Spleen (tissue), 11 donors: ENCODE measurements at regions not wholly inside any gene's neighbourhood (a gene's known extent, or its start where the extent isn't known, plus 50 kb on each side); places are given as distances from the start of the nearest gene placed in this dataset.

Experiments
- DNase-seq: peaks from one replicate; pipeline ENCODE4 v3.0.0-alpha.2; 2020
- H3K27ac ChIP-seq, 8 donors: fragments of 200-600 bp; sonication (generic) in 7 of 8; 1 replicate in 4 of 8; 2 replicates in 4 of 8; pipeline versions ENCODE4 v1.5.0 to v1.8.0; 2016 to 2021; ENCODE audit warnings: inconsistent platforms in 4 of 8, mild to moderate bottlenecking in 4 of 8, moderate library complexity in 1 of 8
- H3K27me3 ChIP-seq, 7 donors: fragments of 200-600 bp; sonication (generic) in 6 of 7; replicated peaks in 1 of 7; 1 replicate in 4 of 7; 2 replicates in 3 of 7; pipeline versions ENCODE4 v1.5.0 to v1.8.0; 2016 to 2021; ENCODE audit warnings: inconsistent platforms in 3 of 7, mild to moderate bottlenecking in 1 of 7
- H3K36me3 ChIP-seq, 6 donors: fragments of 200-600 bp; sonication (generic) in 5 of 6; 1 replicate in 4 of 6; 2 replicates in 2 of 6; pipeline versions ENCODE4 v1.5.0 to v1.8.0; 2016 to 2021; ENCODE audit warnings: inconsistent platforms in 2 of 6
- H3K4me1 ChIP-seq, 6 donors: fragments of 200-600 bp; sonication (generic) in 5 of 6; 1 replicate in 3 of 6; 2 replicates in 3 of 6; pipeline versions ENCODE4 v1.5.0 to v1.8.0; 2016 to 2021; ENCODE audit warnings: inconsistent platforms in 3 of 6
- H3K4me3 ChIP-seq, 8 donors: fragments of 200-600 bp; sonication (generic) in 7 of 8; 1 replicate in 4 of 8; 2 replicates in 4 of 8; pipeline versions ENCODE4 v1.5.0 to v1.8.0; 2016 to 2021; ENCODE audit warnings: inconsistent platforms in 4 of 8, mild to moderate bottlenecking in 4 of 8, moderate library complexity in 2 of 8
- H3K9me3 ChIP-seq, 8 donors: fragments of 200-600 bp; sonication (generic) in 7 of 8; 1 replicate in 4 of 8; 2 replicates in 4 of 8; pipeline versions ENCODE4 v1.5.0 to v1.8.0; 2016 to 2021; ENCODE audit warnings: inconsistent platforms in 4 of 8
- POLR2A ChIP-seq, 3 donors: fragments of 450-650 bp; IDR thresholded peaks; one replicate each; pipeline ENCODE4 v1.5.1; 2017; ENCODE audit warnings: antibody characterized with exemption in 3 of 3, mild to moderate bottlenecking in 1 of 3
- POLR2AphosphoS5 ChIP-seq, 3 donors: sonication (generic); formaldehyde crosslinking; IDR thresholded peaks; one replicate each; pipeline ENCODE4 v1.5.1; 2017; ENCODE audit warnings: antibody characterized with exemption in 3 of 3
- WGBS, 5 donors: extraction: QIAGEN DNeasy Blood & Tissue Kit in 3 of 5; methylation state at CpG; one replicate each; pipeline versions ENCODE4 v1.1.5 to v1.1.7; 2013 to 2018; 5-methylcytosine and 5-hydroxymethylcytosine counted together
- intact Hi-C: fragments of 100-400 bp; cut with DNase I; formaldehyde crosslinking; loops from one replicate; pipeline ENCODE4 v1.15.0; 2023; ENCODE audit warnings: low total_unique reads
- TF ChIP-seq, protein P1 (sequence below), 11 experiments: fragments of 200-600 bp in 7 of 11; fragments of 450-650 bp in 4 of 11; sonication (generic) in 4 of 11; IDR thresholded peaks in 8 of 11; conservative IDR thresholded peaks in 3 of 11; 1 replicate in 7 of 11; 2 replicates in 4 of 11; pipeline versions ENCODE4 v1.4.0 to v1.8.0; 2016 to 2021; ENCODE audit warnings: antibody characterized with exemption in 11 of 11, inconsistent platforms in 4 of 11, mild to moderate bottlenecking in 1 of 11
- donor health status: healthy with polysubstance abuse.
- donor health status: DM: no; HTN: no; CAD: no; lungs with moderate emphysema.
- donor health status: DM: no; HTN: no; CAD: no.
- donor health status: Bipolar disorder and iron deficiency.
- donor health status: healthy.
- donor health status: DM: no; HTN: no; CAD: no.
- donor health status: DM: yes; HTN: yes; CAD: no.

DNA sequence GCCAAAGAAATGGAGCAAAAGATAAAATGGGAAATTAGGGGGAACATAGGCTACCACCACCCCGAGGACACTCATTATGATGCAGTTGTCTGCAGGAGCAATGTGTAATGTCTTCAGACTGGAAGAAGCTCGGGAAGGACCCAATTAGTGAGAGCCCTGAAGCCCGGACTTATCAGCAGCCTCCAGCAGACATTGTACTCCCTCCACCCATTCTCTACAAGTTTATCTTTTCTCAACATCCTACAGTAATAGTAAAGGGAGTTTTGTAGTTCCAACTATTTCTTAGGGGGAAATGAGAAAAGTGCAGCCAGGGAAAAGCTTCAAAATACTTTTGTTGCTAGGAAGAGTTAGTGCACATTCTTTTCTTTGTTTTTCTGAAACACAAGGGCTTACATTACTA, 657.3 kb upstream of the COBL start:
- no peak for DNase-seq
- H3K36me3 ChIP-seq, result no peaks in the 10 kb centered on the region
- H3K27ac ChIP-seq, result no peak overlapping the region
- no peak for TF ChIP-seq POLR2AphosphoS5 (IDR thresholded peaks at IDR 0.05)
- TF ChIP-seq, protein P1, sequence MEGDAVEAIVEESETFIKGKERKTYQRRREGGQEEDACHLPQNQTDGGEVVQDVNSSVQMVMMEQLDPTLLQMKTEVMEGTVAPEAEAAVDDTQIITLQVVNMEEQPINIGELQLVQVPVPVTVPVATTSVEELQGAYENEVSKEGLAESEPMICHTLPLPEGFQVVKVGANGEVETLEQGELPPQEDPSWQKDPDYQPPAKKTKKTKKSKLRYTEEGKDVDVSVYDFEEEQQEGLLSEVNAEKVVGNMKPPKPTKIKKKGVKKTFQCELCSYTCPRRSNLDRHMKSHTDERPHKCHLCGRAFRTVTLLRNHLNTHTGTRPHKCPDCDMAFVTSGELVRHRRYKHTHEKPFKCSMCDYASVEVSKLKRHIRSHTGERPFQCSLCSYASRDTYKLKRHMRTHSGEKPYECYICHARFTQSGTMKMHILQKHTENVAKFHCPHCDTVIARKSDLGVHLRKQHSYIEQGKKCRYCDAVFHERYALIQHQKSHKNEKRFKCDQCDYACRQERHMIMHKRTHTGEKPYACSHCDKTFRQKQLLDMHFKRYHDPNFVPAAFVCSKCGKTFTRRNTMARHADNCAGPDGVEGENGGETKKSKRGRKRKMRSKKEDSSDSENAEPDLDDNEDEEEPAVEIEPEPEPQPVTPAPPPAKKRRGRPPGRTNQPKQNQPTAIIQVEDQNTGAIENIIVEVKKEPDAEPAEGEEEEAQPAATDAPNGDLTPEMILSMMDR (IDR thresholded peaks at IDR 0.05 in 8 of 11, conservative IDR thresholded peaks at IDR 0.05 in 3 of 11), result no peak
- no peak for TF ChIP-seq POLR2A (IDR thresholded peaks at IDR 0.05)
- intact Hi-C loops, result no loop called here
- no peak overlapping the region for H3K4me3 ChIP-seq
- H3K27me3 ChIP-seq, result no peaks in the 10 kb centered on the region
- peaks cover 0 to 19% (median 0%) of the 10 kb centered on the region in 8 donors for H3K9me3 ChIP-seq
- 33 to 55% (median 38%) methylated on average over 3 of the region's 3 CpGs for whole genome bisulfite sequencing, 5 donors
- no peaks in the 10 kb centered on the region for H3K4me1 ChIP-seq

- Histone ChIP-seq H3K27ac (no peak overlapping the region), H3K4me1 (no peaks in the 10 kb centered on the region), H3K36me3 (no peaks in the 10 kb centered on the region), H3K27me3 (no peaks in the 10 kb centered on the region), H3K4me3 (no peak overlapping the region), H3K9me3 (peaks cover 0 to 16% (median 0%) of the 10 kb centered on the region in 8 donors)
- 80 to 87% (median 83%) methylated on average over 10 of the region's 10 CpGs for WGBS, 5 donors
- intact Hi-C loops, result no loop called here
- DNase-seq, result no peak
- TF ChIP-seq POLR2A (IDR thresholded peaks at IDR 0.05) (no peak), POLR2AphosphoS5 (IDR thresholded peaks at IDR 0.05) (no peak)
- TF ChIP-seq, protein P1 (IDR thresholded peaks at IDR 0.05 in 8 of 11, conservative IDR thresholded peaks at IDR 0.05 in 3 of 11), result no peak
Observed at GRCh38 chr7:51973071-51973470, 656.5 kb upstream of the COBL start.

- Histone ChIP-seq H3K4me1 (no peaks in the 10 kb centered on the region), H3K4me3 (no peak overlapping the region), H3K36me3 (no peaks in the 10 kb centered on the region), H3K27me3 (no peaks in the 10 kb centered on the region), H3K9me3 (peaks cover 0 to 12% (median 0%) of the 10 kb centered on the region in 8 donors), H3K27ac (no peak overlapping the region)
- TF ChIP-seq, protein P1 (IDR thresholded peaks at IDR 0.05 in 8 of 11, conservative IDR thresholded peaks at IDR 0.05 in 3 of 11), result no peak
- no peak for TF ChIP-seq POLR2AphosphoS5 (IDR thresholded peaks at IDR 0.05)
- no peak for TF ChIP-seq POLR2A (IDR thresholded peaks at IDR 0.05)
- 66 to 72% (median 68%) methylated on average over 4 of the region's 4 CpGs for WGBS, 5 donors
- DNase-seq, result no peak
- intact Hi-C loops, result no loop called here
Observed at GRCh38 chr7:51970961-51971665, 654.5 kb upstream of the COBL start.

GRCh38 chr7:51968461-51968860, 651.9 kb upstream of the COBL start:
- no peak for DNase-seq
- intact Hi-C loops, result no loop called here
- H3K9me3 ChIP-seq, result peaks cover 0 to 10% (median 0%) of the 10 kb centered on the region in 8 donors
- H3K4me3 ChIP-seq, result no peak overlapping the region
- H3K27me3 ChIP-seq, result no peaks in the 10 kb centered on the region
- H3K36me3 ChIP-seq, result no peaks in the 10 kb centered on the region
- H3K4me1 ChIP-seq, result no peaks in the 10 kb centered on the region
- H3K27ac ChIP-seq, result no peak overlapping the region
- TF ChIP-seq, protein P1 (IDR thresholded peaks at IDR 0.05 in 8 of 11, conservative IDR thresholded peaks at IDR 0.05 in 3 of 11), result no peak
- WGBS, 5 donors, result 53 to 72% (median 63%) methylated on average over 2 of the region's 2 CpGs
